Hematopoietic multipotent progenitor cell treated with erythropoietin and hydrocortisone succinate and interleukin-3 and kit ligand, for 15 days (in vitro differentiated cells): ENCODE measurements at regions not wholly inside any gene's neighbourhood (a gene's known extent, or its start where the extent isn't known, plus 50 kb on each side); places are given as distances from the start of the nearest gene placed in this dataset.

ENCODE experiments used
- DNase-seq: peaks from one replicate; pipeline ENCODE4 v3.0.0-alpha.2; 2015; ENCODE audit warnings: low spot score

DNA sequence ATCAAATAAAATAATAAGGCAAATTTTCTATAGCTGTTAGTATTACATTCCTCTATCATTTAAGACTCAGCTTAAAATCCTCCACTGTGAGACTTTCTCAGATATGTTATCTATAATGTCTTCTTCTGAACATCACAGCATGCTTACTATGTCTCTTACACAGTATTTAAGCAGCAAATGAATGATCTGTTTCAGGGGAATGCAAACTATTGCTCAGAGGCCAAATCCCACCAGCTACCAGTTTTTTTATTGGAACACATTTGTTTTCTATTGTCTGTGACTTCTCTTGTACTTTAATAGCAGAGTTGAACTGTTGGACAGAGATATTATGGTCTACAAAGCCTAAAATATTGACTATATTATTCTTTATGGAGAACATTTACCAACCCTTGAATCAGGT, 59.6 kb downstream of the C3orf38 start:
- DNase-seq: no peak

DNA sequence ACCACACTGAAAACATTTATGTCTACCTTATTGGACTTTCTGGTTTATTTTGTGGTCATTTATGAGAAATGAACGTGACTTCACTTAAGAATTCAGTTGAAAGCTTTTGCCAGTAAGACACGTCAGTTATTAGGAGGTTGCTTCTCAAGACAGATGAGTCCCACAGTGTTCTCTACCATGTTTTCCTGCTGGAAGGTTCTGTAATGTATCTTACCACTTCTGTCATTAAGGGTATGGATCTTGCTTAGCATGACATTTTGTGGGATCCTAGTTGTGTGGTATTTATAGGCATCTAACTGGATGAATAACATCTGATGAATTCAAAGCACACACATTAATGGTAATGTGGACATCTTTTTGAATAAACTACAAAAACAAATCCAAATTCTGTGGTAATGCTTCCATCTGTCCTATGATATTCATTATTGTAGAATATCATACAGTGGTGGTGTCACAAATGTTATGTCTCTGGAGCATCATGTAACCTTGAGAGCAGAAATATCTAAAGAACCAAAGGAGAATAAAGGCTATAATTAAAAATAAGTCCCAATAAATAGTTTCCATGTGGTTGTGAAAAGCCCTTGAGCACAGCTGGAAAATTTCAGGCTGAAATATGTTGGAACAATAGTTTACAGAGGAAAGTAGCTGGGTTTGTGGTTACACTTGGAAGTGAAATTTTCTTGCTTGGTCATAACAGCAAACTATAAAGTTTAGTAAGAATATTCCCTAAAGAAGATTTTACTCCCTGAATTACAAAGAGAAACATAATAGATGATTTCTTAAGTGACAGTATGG, 61.5 kb downstream of the C3orf38 start:
- no peak for DNase-seq

DNA sequence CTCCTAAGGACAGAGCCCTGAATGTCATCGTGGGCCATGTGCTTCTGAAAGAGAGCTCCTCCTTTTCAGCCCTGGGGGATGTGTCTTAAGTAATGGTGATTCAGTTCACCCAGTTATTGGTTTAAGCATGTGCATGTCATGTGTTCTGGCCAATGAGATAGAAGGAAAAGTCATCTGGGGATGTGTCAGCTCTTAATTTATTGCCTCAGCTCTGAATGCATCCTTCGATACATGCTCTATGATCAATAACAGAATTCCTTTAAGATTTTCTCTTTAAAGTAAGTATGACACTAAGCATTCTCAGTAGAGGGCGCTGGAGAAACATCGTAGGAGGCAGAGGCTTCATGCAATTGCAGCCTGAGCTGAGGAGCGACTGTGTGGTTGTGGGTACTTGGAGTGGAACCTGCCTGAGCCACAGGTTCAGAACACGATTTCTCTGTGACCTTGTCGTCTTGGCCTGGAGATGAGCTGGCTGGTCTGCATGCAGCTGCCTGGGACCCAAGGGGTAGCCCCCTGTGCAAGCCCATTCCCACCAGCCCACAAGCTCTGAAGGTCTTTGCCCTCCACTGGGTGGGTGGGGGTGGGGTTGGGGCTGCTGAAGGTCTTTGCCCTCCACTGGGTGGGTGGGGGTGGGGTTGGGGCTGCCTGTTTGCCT, 69.5 kb downstream of the C3orf38 start:
- no peak for DNase-seq

DNA sequence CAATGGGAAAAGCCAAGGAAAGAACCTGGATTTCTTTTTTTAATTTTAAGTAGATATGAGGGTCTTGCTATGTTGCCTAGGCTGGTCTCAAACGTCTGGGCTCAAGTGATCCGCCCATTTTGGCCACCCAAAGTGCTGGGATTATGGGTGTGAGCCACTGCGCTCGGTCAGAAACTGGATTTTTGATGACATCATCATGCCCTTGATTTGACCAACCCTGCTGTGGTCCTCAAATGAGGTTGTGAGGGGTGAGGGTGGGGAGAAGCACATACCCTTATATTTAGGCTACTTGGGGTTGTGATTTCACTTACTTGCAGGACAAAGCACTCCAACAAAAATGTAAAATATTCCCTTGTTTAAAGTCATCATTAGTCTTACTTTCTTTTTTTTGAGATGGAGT, 70.4 kb downstream of the C3orf38 start:
- no peak for DNase-seq

DNA sequence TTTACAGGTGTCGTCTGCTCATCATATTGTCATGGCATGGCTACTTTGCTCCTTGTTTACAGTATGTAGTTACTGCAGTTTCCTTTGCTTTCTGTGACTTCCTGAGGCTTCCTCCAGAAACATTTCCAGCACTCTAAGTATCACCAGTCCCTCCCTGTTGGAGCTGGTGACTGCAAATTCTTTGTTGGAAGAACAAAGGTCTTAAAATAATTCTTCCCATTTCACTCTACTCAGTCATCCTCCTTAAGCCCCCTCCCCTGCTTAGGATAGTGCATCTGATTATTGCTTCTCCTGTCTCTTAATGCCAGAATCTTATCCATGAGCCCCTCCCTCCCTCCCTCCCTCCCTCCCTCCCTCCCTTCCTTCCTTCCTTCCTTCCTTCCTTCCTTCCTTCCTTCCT, 72.0 kb downstream of the C3orf38 start:
- DNase-seq: no peak

DNA sequence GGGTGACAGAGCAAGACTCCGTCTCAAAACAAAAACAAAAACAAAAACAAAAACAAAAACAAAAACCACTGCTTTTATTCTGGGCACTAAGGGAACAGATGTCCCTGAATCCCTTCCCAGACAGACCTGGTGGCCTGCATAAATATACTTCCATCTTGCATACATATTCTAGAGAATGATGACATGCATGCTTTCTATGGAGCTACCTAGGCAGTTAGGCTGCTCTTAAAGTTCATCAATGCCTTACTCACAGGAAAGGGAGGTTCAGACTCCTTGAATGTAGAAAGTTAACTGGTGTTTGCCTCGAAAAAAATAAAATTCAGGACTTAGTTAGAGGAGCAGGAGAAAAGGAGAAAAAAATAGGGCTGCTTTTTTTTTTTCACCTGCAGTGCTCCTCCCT, 72.6 kb downstream of the C3orf38 start:
- no peak for DNase-seq

DNA sequence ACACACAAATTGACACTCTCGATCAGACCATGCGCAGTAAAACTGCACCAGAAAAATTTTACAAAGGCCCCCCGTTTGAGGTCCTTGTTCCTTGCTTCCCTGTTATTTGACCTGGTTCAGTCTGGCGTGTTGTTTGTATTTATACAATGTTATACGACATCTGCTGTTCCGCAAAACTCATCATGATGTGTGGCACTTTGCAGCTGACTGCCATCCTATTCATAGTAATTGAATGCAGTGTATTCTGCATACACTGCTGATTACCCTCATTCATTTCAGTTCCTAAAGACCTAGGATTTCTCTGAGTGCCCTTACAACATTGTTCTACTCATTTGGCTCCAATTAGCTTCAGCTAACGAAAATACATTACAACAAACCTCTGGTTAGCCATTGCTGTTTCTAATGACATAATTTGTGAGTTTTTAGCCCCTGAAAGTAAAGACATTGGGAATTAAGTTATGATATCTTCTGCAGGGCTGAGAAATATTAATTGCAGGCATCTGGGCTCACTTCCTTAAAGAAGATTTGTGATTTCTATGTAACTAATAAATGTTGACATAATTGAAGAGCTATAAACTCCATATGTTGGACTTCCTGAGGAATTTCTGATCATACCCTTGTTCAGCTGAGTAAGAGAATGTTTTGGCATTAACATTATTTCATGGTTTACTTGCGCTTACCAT, 75.7 kb downstream of the C3orf38 start:
- DNase-seq: no peak

DNA sequence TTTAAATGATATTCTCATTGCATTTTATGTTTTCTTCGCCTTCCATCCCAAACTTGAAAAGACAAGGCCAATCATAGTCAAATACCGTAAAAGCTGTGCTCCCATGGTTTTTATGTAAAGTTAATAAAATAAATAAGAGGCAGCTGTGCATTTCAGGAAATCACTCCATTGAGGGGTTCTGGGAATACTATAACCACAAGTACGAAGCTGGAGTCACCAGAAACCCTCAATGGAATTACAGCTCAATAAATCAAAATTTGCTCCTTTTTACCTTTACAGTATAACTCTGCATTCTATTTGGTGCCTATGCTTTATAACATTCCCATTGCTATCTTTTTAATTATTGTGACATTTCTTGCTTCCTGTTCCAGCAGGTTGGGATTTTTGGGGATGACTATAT, 77.2 kb downstream of the C3orf38 start:
- no peak for DNase-seq

DNA sequence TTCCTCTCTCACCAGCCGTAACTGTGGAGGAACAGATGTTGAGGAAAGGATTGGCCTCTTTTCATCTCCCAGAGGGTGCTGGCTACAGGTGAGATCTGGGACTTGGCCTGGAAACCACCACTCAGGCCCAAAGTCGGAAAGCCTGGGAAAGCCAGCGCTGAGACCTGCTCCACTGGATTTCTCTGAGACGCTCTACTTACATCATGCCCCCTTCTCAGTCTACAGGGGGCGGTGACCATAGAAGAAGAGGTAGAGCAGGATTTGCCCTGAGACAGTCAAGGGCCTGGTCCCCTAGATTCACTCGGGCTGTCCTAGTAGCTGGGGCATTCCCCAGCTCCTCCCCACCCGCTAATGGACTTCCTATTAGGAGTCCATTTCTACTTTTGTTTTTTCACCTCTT, 80.9 kb downstream of the C3orf38 start:
- DNase-seq: no peak

DNA sequence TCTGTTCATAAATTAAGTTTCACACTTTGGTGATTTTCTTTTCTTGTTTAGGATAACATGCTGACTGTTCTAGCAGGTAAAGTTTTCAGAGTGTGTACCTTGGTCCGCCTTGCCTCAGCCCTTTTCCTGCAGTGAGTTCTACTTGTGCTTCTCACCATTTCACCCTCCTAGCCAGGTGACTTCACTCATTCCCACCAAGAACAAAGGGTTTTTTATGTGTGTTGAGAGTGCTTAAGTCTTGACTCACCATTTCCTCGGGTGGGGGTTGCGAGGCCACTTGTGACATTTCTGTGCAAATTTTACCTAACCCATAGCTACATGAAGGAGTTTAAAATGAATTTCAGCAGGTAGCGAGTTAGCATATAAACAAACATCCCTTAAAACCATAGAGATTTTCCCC, 81.4 kb downstream of the C3orf38 start:
- no peak for DNase-seq

DNA sequence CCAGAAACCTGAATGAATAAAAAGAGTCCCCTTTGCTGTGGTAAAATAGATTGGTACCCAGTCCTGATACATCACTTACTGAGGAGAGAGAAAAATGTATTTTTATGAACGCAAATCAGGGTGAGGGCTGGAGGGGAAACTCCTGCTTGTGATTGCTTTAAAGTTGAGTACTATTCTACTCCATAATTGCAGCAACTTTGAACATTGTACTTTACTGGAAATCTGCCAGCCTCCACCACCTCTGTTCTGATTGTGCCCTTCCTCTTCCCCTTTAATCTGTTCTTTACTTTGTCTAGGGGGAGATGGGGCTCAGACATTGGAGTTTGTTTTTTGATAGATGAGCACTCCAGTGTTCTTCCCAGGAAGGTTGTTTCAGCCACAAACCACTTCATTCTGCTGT, 81.9 kb downstream of the C3orf38 start:
- no peak for DNase-seq

DNA sequence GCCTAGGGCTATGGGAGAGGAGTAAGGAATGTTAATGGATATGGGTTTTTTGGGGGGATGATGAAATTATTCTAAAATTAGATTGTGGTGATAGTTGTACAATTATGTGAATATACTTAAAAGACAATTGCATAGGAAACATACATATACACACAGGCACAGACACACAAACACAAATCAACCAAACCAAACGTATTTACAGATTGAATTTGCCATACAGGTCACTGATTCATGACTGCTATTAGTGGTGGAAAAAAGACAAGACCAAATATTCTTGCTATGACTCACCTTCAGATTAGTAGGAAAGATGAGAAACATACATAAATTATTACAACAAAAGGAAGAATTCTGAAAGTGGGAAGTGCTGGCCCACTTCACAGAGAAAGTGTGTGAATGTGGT, 85.3 kb downstream of the C3orf38 start:
- no peak for DNase-seq

DNA sequence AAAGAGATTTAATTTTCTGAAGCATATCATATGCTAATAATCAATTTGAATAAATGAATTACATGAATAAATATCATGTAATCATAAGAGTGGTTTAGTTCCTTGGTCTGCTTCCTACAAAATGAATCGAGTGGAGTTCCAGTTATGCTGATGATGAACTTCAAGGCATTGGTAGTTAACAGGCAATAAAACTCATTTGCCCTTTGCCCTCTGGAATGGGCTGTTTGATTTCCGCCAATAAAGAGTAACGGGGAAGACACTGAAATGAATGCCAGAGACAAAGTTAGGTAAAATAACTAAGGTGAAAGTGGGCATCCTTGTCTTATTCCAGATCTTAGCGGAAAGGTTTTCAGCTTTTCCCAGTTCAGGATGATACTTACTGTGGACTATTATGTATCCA, 90.1 kb downstream of the C3orf38 start:
- no peak for DNase-seq

DNA sequence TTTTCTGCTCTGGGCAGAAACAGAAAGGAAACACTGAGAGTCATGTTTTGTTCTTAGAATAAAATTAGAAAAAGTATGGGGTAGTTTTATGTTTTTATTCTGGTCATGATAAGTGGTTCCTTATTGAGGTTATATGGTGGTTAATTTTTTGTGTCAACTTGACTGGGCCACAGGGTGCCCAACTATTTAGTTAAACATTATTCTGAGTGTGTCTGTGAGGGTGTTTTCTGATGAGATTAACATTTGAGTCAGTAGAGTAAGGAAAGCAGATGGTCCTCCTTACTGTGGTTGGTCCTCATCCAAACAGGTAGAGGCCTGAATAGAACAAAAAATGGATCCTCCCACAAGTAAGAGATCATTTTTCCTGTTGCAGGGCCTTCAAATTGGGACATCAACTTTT, 98.9 kb downstream of the C3orf38 start:
- no peak for DNase-seq

DNA sequence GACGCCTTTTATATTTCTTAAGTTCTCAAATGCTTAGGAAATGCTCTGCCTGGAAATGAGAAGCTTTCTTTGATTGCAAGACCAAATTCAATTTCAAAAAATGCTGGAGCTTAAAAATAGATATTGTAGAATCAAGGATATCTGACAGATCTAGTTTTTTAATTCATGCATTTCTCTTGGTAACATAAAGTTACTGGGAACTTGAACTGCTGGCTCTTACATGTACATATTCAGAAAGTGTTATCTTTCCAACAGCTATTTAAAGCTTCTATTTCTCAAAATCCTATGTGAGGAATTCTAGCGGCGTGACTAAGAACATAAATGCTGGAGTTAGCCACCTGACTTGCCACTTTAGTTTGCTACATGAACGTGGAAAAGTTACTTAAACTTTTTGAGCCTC, 109.3 kb downstream of the C3orf38 start:
- DNase-seq: no peak

DNA sequence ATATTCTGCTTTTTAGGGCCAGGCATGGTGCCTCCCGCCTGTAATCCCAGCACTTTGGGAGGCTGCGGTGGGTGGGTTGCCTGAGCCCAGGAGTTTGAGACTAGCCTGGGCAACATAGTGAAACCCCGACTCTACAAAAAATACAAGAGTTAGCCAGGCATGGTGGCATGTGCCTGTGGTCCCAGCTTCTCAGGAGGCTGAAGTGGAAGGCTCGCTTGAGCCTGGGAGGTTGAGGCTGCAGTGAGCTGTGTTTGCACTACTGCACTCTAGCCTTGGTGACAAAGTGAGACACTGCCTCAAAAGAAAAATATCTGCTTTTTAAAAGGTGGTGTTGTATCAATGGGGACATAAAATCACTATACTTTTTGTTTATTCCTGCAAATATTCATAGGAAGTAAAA, 112.8 kb downstream of the C3orf38 start:
- no peak for DNase-seq

DNA sequence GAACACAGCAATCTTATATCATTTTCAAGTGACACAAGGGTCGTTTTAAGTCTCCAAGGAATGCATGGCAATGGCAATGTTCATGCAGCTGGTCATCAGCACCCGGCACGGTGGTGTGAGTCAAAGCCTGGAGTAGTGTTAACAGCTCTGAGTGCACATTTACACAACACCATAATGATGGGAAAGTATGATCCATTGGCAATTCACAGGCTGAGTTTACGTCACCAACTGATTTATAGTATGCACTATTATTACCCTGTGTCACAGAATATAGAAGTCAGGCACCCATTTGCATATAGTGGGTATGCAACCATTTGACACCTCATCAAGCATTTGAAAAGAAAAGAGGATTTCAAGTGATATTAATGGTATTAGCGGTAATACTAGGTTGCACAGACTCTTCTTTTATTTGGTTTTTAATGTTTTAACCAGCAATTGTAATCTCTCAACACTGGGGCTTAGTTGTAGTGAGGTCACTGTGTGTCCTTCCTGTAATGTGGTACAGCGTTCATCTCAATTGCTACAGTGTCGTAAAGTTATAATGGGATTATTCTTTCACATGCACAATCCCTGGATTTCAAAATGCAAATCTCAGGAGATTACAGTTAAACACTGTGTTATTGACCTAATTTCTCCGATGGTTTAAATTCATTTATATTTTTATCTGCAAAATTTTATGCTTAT, 113.8 kb downstream of the C3orf38 start:
- DNase-seq: no peak

DNA sequence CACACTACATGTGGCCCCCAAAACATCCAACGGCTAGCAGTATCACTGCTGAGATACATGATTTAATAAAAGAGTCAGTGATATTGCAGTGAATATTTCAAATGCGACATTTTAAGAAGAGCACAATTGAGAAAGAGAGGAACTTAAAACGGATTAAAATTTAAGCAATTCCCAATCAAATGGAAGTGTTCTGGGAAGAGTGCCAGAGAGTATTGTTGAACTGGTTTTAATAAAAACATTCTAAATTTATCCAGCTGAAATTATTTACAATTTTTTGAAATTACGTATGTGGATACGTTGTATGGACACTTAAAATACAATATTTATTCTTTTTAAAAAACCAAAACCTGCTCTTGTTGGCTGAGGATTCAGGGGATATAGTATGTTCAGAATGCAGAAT, 117.7 kb downstream of the C3orf38 start:
- no peak for DNase-seq

DNA sequence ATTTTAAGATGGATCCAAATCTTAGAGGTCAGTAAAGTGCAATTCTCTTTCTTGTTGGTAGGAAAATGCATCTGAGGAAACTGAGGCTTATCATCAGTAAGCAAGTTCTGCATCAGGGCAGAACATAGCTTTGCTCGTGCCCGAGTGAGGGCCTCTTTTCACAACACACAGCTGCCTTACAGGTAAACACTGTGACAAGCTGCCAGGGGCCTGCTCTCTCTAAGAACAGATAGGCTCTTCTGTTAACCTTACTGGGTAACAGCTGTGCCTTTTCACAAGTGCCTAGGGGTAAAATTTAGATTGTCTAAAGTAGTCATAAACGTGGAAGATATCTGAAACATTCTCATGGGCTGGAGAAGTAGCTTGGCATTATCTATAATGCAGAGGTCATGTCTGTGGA, 118.1 kb downstream of the C3orf38 start:
- no peak for DNase-seq

DNA sequence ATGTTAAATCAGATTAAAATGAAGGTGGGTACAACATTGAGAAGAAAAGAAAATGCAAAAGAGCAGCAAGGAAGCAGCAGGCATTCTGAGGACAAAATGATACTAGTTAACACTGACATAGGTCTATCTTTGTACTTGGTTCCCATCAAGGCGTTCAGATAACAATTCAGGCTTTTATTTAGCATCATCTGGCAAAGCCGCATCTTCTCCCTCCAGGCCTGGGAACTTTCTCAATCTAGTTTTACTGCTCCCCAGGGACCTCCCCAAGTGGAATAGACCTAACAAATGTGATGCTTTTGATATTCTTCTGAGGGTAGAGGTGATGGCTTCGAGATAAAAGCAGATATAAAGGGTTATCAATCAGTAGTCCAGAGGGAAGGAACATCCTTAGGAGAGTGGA, 130.6 kb downstream of the C3orf38 start:
- no peak for DNase-seq

DNA sequence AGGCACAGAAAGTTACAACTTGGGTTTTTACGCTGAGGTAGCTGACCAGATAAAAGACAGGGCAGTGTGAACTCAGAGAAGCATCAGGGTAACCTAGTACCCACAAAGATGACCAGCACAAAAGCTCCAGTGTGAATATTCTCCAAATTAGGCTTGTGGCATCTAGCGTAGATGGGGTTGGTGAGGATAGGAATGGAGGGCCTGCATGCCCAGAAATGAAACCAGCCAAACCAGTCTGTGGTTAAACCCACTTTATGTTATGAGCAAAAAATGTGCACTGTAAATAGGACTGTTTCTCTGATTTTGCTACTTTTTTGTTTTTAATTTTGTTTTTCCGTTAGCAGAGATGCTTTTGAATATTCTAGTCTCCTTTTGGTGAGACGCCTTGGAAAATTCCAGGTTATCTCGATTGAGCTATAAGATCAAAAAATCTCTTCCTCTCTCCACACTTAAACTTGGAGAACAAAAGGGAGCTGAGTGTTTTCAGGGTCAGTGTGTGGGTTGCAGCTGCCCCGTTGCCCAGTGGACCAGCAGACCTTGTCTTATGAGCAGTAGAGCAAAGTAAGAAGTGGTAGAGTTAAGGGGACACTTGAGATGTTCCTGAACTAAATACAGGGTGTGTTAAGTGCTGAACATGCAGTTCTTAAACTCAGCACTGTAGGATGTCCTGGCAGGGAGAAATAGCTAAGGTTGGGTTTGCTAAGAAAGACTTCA, 132.9 kb downstream of the C3orf38 start:
- DNase-seq: no peak

DNA sequence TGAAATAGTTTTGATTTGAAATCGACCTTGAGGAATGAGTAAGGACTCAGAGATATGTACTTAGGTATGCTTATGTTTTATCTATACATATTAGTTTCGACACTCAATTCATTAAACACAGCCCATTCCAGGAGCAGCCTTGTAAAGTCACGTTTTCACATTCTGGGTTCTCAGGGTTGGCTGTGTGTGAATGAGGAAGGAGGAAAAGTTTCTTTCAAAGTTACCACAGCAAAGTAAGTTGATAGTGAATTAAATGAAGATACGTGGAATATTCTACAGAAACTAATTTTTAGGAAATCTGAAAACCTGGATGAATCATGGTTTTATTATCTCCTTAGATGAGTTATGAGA, 133.5 kb downstream of the C3orf38 start:
- no peak for DNase-seq
